Putamen (tissue), 1 donor: ENCODE measurements at regions not wholly inside any gene's neighbourhood (a gene's known extent, or its start where the extent isn't known, plus 50 kb on each side); places are given as distances from the start of the nearest gene placed in this dataset.
A peak's percentile ranks its signal among the peaks of the same experiment; 100 is the strongest.

Experiments used
- DNase-seq: peaks from one replicate; pipeline ENCODE4 v3.0.0-alpha.2; 2016; ENCODE audit warnings: low spot score

DNA sequence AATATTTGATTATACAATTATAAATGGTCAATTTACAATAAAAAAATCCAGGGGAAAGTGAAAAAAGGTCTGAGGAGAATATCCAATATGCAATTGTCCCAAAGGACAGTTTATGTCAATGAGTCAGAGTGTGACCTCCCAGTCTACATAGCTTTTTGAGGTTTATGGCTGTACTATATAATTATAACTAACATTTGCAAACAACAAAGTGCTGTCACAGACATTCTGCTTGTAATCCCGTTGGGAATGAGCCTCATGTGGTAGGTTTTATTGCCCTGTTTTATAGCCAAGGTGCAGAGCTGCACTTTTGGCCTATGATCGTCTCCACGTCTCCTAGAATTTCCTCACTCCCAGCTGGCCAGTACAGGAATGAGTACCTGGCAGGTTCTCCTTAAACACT, 103.8 kb downstream of the ADSS2 start:
- no peak for DNase-seq

DNA sequence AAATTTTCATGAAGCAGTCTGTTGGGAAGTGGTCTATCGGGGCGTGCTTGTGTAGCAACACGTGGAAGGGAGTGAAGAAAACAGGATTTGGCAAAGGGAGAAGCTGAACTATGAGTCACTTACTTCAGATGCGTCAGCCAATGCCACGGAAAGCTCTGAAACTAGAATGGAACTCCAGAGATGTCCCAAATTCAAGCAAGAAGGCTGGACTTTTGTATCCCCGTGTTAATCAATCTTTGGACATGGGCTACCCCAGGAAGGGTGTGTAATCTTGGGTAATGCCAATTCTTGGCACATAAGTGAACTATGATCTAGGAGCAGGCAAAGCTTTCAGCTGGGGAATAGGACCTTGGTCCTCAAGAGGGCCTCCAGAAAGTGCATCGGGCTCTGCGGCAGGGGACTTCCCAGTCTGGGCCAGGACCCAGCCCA, 102.6 kb downstream of the ADSS2 start:
- DNase-seq = no peak

DNA sequence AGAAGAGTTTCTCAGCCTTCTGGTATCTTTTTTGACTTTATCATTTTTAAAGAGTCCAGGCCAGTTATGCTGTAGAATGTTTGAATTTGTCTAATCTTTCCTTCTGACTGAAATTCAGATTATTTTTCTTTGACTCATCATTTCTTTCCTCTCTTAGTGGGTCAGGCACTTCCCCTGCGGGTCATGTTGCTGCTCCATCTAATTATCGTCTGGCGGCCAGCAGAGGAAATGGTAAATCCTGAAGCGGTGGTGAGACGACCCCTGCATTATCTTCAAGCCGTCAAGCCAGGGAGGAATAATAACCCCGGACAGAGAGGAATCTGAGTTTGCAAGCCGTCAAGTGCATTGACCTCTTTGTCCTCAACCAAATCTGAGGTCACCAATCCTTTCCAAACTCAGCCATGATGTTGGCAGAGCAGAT, 102.1 kb downstream of the ADSS2 start:
- DNase-seq = no peak

DNA sequence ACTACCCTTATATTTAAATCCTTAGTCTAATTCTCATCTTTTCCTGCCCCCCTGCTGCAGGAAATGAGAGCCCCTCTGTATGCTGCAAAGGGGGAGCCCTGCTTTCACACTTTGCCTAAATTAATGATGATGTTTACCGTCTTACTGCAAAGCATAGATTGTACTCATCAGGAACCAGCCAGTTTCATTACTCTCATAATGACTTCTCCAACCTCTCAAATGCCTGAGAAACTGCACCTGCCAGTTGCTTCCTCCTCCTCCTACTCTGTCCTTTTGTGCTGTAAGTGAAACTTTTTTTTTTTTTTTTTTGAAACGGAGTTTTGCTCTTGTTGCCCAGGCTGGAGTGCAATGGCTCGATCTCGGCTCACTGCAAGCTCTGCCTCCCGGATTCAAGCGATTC, 101.7 kb downstream of the ADSS2 start:
- DNase-seq = no peak

DNA sequence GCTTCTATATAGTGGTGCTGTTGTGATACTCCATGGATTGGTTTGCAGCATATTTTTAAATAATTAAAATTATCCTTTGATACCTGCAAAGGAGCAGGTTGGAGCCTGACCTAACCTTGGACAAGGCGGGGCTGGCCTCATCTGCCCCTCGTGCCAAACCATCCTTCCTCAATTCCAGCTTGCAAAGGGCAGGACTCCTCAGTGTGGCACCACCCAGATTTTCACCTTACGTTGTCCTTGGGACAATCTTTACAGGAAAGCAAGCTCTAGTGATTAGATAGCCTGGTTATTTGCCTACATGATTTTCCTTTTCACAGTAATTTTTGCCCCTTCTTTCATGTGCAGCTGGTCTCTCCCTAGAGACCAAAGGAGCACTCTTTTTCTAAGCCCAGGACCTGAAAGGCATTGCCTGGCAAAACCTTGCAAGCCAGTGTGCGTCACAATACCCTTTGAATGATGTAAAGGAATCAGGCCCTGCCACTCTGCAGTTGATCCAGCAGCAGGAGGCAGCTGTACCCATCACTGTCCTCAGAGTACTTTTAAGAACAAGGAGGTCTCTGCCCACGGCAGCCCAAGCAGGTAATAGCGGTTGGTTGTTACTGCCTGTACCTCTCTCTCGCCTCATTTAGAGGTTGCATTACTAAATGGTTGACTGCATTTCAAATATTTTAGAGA, 99.4 kb downstream of the ADSS2 start:
- no peak for DNase-seq

DNA sequence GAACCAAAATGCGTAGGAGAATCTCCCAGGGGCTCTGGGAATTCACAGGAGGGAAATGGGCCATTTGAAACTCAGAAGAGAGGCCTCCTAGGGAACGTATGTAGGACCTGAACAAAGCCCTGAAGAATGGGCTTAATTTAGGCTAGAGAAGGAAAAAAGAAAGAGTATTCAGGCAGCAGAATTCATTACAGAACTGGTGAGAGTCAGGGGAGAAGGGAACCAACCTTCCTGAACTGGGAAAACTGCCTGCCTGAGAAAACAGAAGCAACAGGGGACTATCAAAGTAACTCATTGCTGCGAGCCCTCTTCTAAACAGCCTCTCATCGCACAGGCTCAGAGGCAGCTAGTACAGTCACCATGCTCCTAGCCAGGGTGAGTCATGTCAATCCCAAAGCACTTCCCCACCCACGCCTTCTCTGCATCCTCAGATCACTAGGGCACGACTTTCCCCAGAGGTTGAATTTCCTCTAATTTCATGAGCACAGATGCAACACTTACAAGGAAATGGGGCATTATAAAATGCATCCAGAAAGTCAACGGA, 98.1 kb downstream of the ADSS2 start:
- DNase-seq = peak; percentile 68

DNA sequence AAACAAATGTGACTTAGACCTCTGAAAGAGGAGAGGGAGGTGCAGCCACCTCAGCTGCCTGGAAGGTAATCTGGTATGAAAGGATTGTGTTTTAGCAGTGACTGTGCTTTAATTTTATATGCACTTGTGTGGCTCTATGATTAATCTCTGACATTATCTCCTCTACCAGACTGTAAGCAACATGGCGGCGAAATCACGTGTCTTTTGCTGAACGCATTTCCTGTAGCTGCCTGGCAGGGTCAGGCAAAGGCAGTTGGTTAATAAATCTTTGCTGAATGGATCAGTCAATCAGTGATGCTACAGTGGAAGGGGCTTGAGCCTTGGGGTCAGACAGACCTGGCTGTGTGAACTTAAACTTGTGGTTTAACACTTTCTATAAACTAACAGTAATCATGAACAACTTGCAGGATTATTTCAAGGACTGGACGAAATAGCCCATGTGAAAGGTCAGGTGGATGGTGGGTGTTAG, 96.9 kb downstream of the ADSS2 start:
- DNase-seq = no peak

DNA sequence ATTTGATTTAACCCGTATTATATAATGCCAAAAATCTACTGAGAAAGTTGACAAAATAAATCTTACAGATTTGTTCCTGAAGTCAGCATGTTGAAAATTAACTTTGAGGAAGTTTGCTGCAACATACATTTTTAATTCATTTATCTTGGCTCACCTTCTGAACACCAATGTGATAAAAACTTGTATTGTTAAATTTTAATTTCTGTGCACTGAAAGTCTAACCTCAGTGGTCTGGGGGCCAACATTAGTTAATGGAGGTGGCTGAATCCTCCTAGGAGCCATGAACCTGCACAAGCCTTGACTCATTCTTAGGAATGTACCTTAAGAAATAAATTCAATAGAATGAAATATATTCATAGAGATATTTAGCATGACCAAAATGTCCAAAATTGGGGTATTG, 95.3 kb downstream of the ADSS2 start:
- DNase-seq = no peak
